SK-N-SH treated with all-trans-retinoic acid at 6 μM for 48 hours (cell line): ENCODE measurements at regions not wholly inside any gene's neighbourhood (a gene's known extent, or its start where the extent isn't known, plus 50 kb on each side); places are given as distances from the start of the nearest gene placed in this dataset.

Source experiments
- ATAC-seq: fragments of 200-7000 bp; cut with Tn5 transposase; 3 replicates; pipeline ENCODE4 v1.9.1; 2020; ENCODE audit warnings: mild to moderate bottlenecking, moderate library complexity
- ARNTL ChIP-seq: fragments of 450-650 bp; formaldehyde crosslinking; IDR thresholded peaks from 2 replicates; pipeline ENCODE4 v1.5.0; 2020; ENCODE audit warnings: low read depth, mild to moderate bottlenecking, moderate library complexity, borderline replicate concordance
- BACH2 ChIP-seq: fragments of 250-450 bp; sonication (Bioruptor Pico); IDR thresholded peaks from 2 replicates; pipeline ENCODE4 v1.9.0; 2021; ENCODE audit warnings: mild to moderate bottlenecking, borderline replicate concordance
- CSDC2 ChIP-seq: fragments of 250-450 bp; sonication (Bioruptor Pico); IDR thresholded peaks from 2 replicates; pipeline ENCODE4 v1.5.0; 2020; ENCODE audit warnings: mild to moderate bottlenecking, moderate library complexity
- ESRRG ChIP-seq: fragments of 250-450 bp; sonication (Bioruptor Pico); IDR thresholded peaks from 2 replicates; pipeline ENCODE4 v1.6.1; 2021; ENCODE audit warnings: mild to moderate bottlenecking
- GLIS3 ChIP-seq: fragments of 250-450 bp; sonication (Bioruptor Pico); IDR thresholded peaks from 2 replicates; pipeline ENCODE4 v1.5.0; 2020; ENCODE audit warnings: mild to moderate bottlenecking, moderate library complexity
- ISL1 ChIP-seq: fragments of 250-450 bp; sonication (Bioruptor Pico); IDR thresholded peaks from 2 replicates; pipeline ENCODE4 v2.1.2; 2022; ENCODE audit warnings: mild to moderate bottlenecking, moderate library complexity
- OSR1 ChIP-seq: fragments of 250-450 bp; sonication (Bioruptor Pico); IDR thresholded peaks from 2 replicates; pipeline ENCODE4 v1.8.0; 2022; ENCODE audit warnings: moderate library complexity, mild to moderate bottlenecking, inconsistent platforms
- PPARA ChIP-seq: fragments of 250-450 bp; sonication (Bioruptor Pico); IDR thresholded peaks from 2 replicates; pipeline ENCODE4 v1.5.0; 2020; ENCODE audit warnings: mild to moderate bottlenecking, borderline replicate concordance
- RARB ChIP-seq: fragments of 250-450 bp; sonication (Bioruptor Pico); IDR thresholded peaks from 2 replicates; pipeline ENCODE4 v1.8.0; 2021; ENCODE audit warnings: mild to moderate bottlenecking, moderate library complexity
- SNAI2 ChIP-seq: fragments of 250-450 bp; sonication (Bioruptor Pico); IDR thresholded peaks from 2 replicates; pipeline ENCODE4 v1.5.0; 2020; ENCODE audit warnings: mild to moderate bottlenecking, moderate library complexity
- TCF4 ChIP-seq: fragments of 250-450 bp; sonication (Bioruptor Pico); IDR thresholded peaks from 2 replicates; pipeline ENCODE4 v1.8.0; 2021; ENCODE audit warnings: mild to moderate bottlenecking, moderate library complexity, borderline replicate concordance
- TOX ChIP-seq: fragments of 250-450 bp; sonication (Bioruptor Pico); IDR thresholded peaks from 2 replicates; pipeline ENCODE4 v1.8.0; 2021; ENCODE audit warnings: mild to moderate bottlenecking, moderate library complexity, borderline replicate concordance
- ZC3H10 ChIP-seq: fragments of 250-450 bp; sonication (Bioruptor Pico); IDR thresholded peaks from 2 replicates; pipeline ENCODE4 v1.5.1; 2021; ENCODE audit warnings: mild to moderate bottlenecking, moderate library complexity
- ZFP3 ChIP-seq: fragments of 250-450 bp; sonication (Bioruptor Pico); IDR thresholded peaks from 2 replicates; pipeline ENCODE4 v1.5.0; 2020; ENCODE audit warnings: mild to moderate bottlenecking, moderate library complexity
- ZFP30 ChIP-seq: fragments of 450-650 bp; formaldehyde crosslinking; IDR thresholded peaks from 2 replicates; pipeline ENCODE4 v1.5.0; 2022; ENCODE audit warnings: mild to moderate bottlenecking, moderate library complexity
- ZNF565 ChIP-seq: fragments of 450-650 bp; formaldehyde crosslinking; conservative IDR thresholded peaks from 2 replicates; pipeline ENCODE4 v1.5.0; 2020; ENCODE audit warnings: low read depth, mild to moderate bottlenecking, moderate library complexity
- ZNF70 ChIP-seq: fragments of 450-650 bp; formaldehyde crosslinking; IDR thresholded peaks from 2 replicates; pipeline ENCODE4 v1.5.0; 2020; ENCODE audit warnings: mild to moderate bottlenecking, moderate library complexity
- ZNF8 ChIP-seq: fragments of 450-650 bp; formaldehyde crosslinking; IDR thresholded peaks from 2 replicates; pipeline ENCODE4 v1.5.0; 2020; ENCODE audit warnings: mild to moderate bottlenecking, moderate library complexity
- TF ChIP-seq, protein P1 (sequence below): fragments of 250-450 bp; sonication (Bioruptor Pico); IDR thresholded peaks from 2 replicates; pipeline ENCODE4 v1.8.0; 2021; ENCODE audit warnings: low read depth, mild to moderate bottlenecking, moderate library complexity, borderline replicate concordance
- TF ChIP-seq, protein P2 (sequence below): fragments of 250-450 bp; sonication (Bioruptor Pico); IDR thresholded peaks from 2 replicates; pipeline ENCODE4 v1.5.0; 2020; ENCODE audit warnings: mild to moderate bottlenecking, moderate library complexity
- TF ChIP-seq, protein P3 (sequence below): fragments of 250-450 bp; sonication (Bioruptor Pico); IDR thresholded peaks from 2 replicates; pipeline ENCODE4 v1.8.0; 2020; ENCODE audit warnings: mild to moderate bottlenecking, moderate library complexity, borderline replicate concordance

DNA sequence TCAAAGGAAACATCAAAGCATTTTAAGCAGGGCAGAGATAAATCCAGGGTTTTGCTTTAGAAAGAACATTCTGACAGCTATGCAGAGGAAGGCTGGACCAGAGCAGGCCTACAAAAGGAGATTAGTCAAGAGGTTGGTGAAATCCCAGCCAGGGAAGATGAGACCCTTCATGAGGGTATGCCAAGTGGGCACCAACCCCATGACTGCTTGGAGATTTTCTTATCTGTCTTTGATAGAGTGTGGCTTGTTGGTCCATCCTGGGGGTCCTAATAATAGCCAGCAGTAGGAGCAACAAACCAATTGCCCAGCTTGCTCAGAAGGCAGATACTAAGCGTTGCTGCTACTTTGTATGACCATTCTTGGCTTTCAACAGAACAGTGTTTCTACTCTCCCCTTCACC, 895.4 kb downstream of the EPHA4 start:
- ATAC-seq: no peak

DNA sequence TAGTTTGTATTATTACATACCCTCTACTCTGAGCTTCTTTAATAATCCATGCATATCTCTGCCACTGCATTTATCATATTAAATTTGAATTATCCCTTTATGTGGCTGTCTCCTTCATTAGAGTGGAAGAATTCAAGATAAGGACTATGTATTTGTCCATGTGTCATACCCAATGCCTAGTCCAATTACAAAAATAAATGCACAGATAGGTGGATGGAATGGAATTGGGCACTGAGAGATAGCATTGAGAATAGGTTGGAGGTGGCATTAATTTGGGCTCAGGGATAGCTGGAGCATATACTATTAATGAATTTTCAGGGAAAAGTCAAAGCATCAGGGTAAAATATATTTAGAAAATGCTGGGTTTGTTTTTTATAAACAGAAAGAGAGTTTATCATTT, 893.2 kb downstream of the EPHA4 start:
- no peak for TF ChIP-seq ESRRG (CRISPR knock-in tag)
- no peak for TF ChIP-seq GLIS3
- no peak for TF ChIP-seq RARB (CRISPR knock-in tag)
- TF ChIP-seq PPARA (CRISPR knock-in tag): no peak
- no peak for TF ChIP-seq SNAI2 (CRISPR knock-in tag)
- TF ChIP-seq, protein P1, sequence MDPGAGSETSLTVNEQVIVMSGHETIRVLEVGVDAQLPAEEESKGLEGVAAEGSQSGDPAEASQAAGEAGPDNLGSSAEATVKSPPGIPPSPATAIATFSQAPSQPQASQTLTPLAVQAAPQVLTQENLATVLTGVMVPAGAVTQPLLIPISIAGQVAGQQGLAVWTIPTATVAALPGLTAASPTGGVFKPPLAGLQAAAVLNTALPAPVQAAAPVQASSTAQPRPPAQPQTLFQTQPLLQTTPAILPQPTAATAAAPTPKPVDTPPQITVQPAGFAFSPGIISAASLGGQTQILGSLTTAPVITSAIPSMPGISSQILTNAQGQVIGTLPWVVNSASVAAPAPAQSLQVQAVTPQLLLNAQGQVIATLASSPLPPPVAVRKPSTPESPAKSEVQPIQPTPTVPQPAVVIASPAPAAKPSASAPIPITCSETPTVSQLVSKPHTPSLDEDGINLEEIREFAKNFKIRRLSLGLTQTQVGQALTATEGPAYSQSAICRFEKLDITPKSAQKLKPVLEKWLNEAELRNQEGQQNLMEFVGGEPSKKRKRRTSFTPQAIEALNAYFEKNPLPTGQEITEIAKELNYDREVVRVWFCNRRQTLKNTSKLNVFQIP (CRISPR knock-in tag): no peak
- no peak for ATAC-seq

More for the DNA sequence above, 895.4 kb downstream of the EPHA4 start:
- no peak for TF ChIP-seq ZC3H10 (CRISPR knock-in tag)
- TF ChIP-seq ZNF565 (CRISPR knock-in tag): no peak
- TF ChIP-seq ARNTL: no peak
- no peak for TF ChIP-seq ZNF8 (CRISPR knock-in tag)
- no peak for TF ChIP-seq GLIS3
- no peak for TF ChIP-seq ISL1 (CRISPR knock-in tag)
- TF ChIP-seq ZNF70 (CRISPR knock-in tag): no peak
- no peak for TF ChIP-seq RARB (CRISPR knock-in tag)
- TF ChIP-seq, protein P1 (CRISPR knock-in tag): no peak
- no peak for TF ChIP-seq ZFP3
- TF ChIP-seq ESRRG (CRISPR knock-in tag): no peak
- TF ChIP-seq, protein P2, sequence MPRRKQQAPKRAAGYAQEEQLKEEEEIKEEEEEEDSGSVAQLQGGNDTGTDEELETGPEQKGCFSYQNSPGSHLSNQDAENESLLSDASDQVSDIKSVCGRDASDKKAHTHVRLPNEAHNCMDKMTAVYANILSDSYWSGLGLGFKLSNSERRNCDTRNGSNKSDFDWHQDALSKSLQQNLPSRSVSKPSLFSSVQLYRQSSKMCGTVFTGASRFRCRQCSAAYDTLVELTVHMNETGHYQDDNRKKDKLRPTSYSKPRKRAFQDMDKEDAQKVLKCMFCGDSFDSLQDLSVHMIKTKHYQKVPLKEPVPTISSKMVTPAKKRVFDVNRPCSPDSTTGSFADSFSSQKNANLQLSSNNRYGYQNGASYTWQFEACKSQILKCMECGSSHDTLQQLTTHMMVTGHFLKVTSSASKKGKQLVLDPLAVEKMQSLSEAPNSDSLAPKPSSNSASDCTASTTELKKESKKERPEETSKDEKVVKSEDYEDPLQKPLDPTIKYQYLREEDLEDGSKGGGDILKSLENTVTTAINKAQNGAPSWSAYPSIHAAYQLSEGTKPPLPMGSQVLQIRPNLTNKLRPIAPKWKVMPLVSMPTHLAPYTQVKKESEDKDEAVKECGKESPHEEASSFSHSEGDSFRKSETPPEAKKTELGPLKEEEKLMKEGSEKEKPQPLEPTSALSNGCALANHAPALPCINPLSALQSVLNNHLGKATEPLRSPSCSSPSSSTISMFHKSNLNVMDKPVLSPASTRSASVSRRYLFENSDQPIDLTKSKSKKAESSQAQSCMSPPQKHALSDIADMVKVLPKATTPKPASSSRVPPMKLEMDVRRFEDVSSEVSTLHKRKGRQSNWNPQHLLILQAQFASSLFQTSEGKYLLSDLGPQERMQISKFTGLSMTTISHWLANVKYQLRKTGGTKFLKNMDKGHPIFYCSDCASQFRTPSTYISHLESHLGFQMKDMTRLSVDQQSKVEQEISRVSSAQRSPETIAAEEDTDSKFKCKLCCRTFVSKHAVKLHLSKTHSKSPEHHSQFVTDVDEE (CRISPR knock-in tag): no peak
- TF ChIP-seq CSDC2: no peak
- TF ChIP-seq BACH2: no peak
- no peak for TF ChIP-seq TCF4 (CRISPR knock-in tag)
- no peak for TF ChIP-seq OSR1 (CRISPR knock-in tag)
- TF ChIP-seq, protein P3, sequence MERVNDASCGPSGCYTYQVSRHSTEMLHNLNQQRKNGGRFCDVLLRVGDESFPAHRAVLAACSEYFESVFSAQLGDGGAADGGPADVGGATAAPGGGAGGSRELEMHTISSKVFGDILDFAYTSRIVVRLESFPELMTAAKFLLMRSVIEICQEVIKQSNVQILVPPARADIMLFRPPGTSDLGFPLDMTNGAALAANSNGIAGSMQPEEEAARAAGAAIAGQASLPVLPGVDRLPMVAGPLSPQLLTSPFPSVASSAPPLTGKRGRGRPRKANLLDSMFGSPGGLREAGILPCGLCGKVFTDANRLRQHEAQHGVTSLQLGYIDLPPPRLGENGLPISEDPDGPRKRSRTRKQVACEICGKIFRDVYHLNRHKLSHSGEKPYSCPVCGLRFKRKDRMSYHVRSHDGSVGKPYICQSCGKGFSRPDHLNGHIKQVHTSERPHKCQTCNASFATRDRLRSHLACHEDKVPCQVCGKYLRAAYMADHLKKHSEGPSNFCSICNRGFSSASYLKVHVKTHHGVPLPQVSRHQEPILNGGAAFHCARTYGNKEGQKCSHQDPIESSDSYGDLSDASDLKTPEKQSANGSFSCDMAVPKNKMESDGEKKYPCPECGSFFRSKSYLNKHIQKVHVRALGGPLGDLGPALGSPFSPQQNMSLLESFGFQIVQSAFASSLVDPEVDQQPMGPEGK (CRISPR knock-in tag): no peak
- no peak for TF ChIP-seq ZFP30 (CRISPR knock-in tag)
- TF ChIP-seq SNAI2 (CRISPR knock-in tag): no peak

DNA sequence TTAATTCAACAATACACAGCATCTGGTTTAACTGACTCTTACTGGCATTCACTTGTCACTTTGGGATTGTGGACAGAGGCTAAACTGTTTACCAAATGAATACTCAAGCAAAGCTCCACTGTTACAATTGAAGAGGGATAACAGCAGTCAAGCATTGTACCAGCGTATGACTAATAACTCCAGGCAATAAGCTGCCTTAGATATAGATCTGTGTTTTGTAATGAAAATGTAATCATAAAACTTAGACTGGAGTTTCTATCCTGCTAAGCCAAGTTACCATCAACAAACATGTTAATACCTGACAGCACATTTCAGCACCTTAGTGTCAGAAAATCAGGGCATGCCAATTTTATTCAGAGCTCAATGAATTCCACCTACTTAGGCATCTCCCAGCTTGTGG, 889.5 kb downstream of the EPHA4 start:
- peak; percentile 61; the same call in 2 of the 3 replicates for ATAC-seq
- TF ChIP-seq OSR1 (CRISPR knock-in tag) (no peak), SNAI2 (CRISPR knock-in tag) (no peak), RARB (CRISPR knock-in tag) (no peak), ZNF70 (CRISPR knock-in tag) (no peak), GLIS3 (no peak), ISL1 (CRISPR knock-in tag) (no peak), BACH2 (no peak), TOX (CRISPR knock-in tag) (no peak), ARNTL (no peak), ESRRG (CRISPR knock-in tag) (no peak), CSDC2 (no peak), ZFP3 (no peak)
- TF ChIP-seq, protein P1 (CRISPR knock-in tag): no peak
- TF ChIP-seq, protein P2 (CRISPR knock-in tag): no peak
